Activated T-helper 17 cell treated with anti-CD3 and anti-CD28 coated beads, Interleukin-2, amount 50 U/mL, for 72 hours (primary cell): ENCODE measurements at regions not wholly inside any gene's neighbourhood (a gene's known extent, or its start where the extent isn't known, plus 50 kb on each side); places are given as distances from the start of the nearest gene placed in this dataset.
"Not testable (repeated sequence)": the region's sequence is repeated elsewhere in the genome, so short reads cannot be mapped to it uniquely, and the experiment has no call there.

Experiments used
- ATAC-seq: fragments of 150-1000 bp; cut with Tn5 transposase; replicated peaks from 2 replicates; pipeline ENCODE4 v1.10.0; 2021; ENCODE audit warnings: mild to moderate bottlenecking, moderate library complexity
- H3K27ac Mint-ChIP-seq: one replicate; pipeline ENCODE4 v1.8.0; 2022; ENCODE audit warnings: mixed read lengths
- H3K27me3 Mint-ChIP-seq: one replicate; pipeline ENCODE4 v1.8.0; 2022; ENCODE audit warnings: mixed read lengths
- H3K36me3 Mint-ChIP-seq: one replicate; pipeline ENCODE4 v1.8.0; 2022; ENCODE audit warnings: low read depth, mild to moderate bottlenecking, mixed read lengths
- H3K4me1 Mint-ChIP-seq: one replicate; pipeline ENCODE4 v1.8.0; 2022; ENCODE audit warnings: mixed read lengths
- H3K4me3 Mint-ChIP-seq: one replicate; pipeline ENCODE4 v1.8.0; 2022; ENCODE audit warnings: mild to moderate bottlenecking, mixed read lengths
- H3K9me3 Mint-ChIP-seq: one replicate; pipeline ENCODE4 v1.8.0; 2022; ENCODE audit warnings: mixed read lengths

- Mint-ChIP-seq H3K4me1 (no peaks in the 10 kb centered on the region), H3K4me3 (no peak overlapping the region), H3K9me3 (no peaks in the 10 kb centered on the region), H3K27ac (no peak overlapping the region), H3K27me3 (no peaks in the 10 kb centered on the region), H3K36me3 (no peaks in the 10 kb centered on the region)
- no peak for ATAC-seq
These were observed 120.2 kb upstream of the ALCAM start for GRCh38 chr3:105246536-105246935.

- no peak overlapping the region for H3K27ac Mint-ChIP-seq
- H3K4me1 Mint-ChIP-seq: no peaks in the 10 kb centered on the region
- no peaks in the 10 kb centered on the region for H3K36me3 Mint-ChIP-seq
- H3K27me3 Mint-ChIP-seq: no peaks in the 10 kb centered on the region
- H3K9me3 Mint-ChIP-seq: no peaks in the 10 kb centered on the region
- no peak overlapping the region for H3K4me3 Mint-ChIP-seq
- ATAC-seq: no peak
These were observed 113.5 kb upstream of the ALCAM start for GRCh38 chr3:105253225-105253624.

- no peaks in the 10 kb centered on the region for H3K4me1 Mint-ChIP-seq
These were observed 112.6 kb upstream of the ALCAM start for GRCh38 chr3:105254154-105254553.

GRCh38 chr3:105255350-105255749 is 111.4 kb upstream of the ALCAM start:
- Mint-ChIP-seq H3K27me3 (no peaks in the 10 kb centered on the region), H3K4me1 (no peaks in the 10 kb centered on the region), H3K4me3 (no peak overlapping the region), H3K36me3 (no peaks in the 10 kb centered on the region), H3K27ac (no peak overlapping the region), H3K9me3 (no peaks in the 10 kb centered on the region)
- no peak for ATAC-seq

More at GRCh38 chr3:105254154-105254553, 112.6 kb upstream of the ALCAM start:
- Mint-ChIP-seq H3K4me3 (no peak overlapping the region), H3K27me3 (no peaks in the 10 kb centered on the region), H3K36me3 (no peaks in the 10 kb centered on the region), H3K27ac (no peak overlapping the region), H3K9me3 (no peaks in the 10 kb centered on the region)
- ATAC-seq: no peak

GRCh38 chr3:105259496-105259895 is 107.2 kb upstream of the ALCAM start:
- H3K36me3 Mint-ChIP-seq: no peaks in the 10 kb centered on the region
- H3K4me3 Mint-ChIP-seq: no peak overlapping the region
- no peaks in the 10 kb centered on the region for H3K27me3 Mint-ChIP-seq
- ATAC-seq: no peak
- no peak overlapping the region for H3K27ac Mint-ChIP-seq
- H3K9me3 Mint-ChIP-seq: no peaks in the 10 kb centered on the region
- H3K4me1 Mint-ChIP-seq: no peaks in the 10 kb centered on the region

- no peak for ATAC-seq
- Mint-ChIP-seq H3K4me3 (no peak overlapping the region), H3K4me1 (no peaks in the 10 kb centered on the region), H3K36me3 (no peaks in the 10 kb centered on the region), H3K9me3 (no peaks in the 10 kb centered on the region), H3K27me3 (no peaks in the 10 kb centered on the region), H3K27ac (no peak overlapping the region)
These were observed 106.3 kb upstream of the ALCAM start for GRCh38 chr3:105260385-105260784.

GRCh38 chr3:105274536-105274935 is 92.2 kb upstream of the ALCAM start:
- Mint-ChIP-seq H3K27me3 (no peaks in the 10 kb centered on the region), H3K4me3 (no peak overlapping the region), H3K4me1 (no peaks in the 10 kb centered on the region), H3K27ac (no peak overlapping the region), H3K36me3 (no peaks in the 10 kb centered on the region), H3K9me3 (no peaks in the 10 kb centered on the region)
- ATAC-seq: no peak

- Mint-ChIP-seq H3K27me3 (no peaks in the 10 kb centered on the region), H3K4me1 (no peaks in the 10 kb centered on the region), H3K4me3 (no peak overlapping the region), H3K9me3 (no peaks in the 10 kb centered on the region), H3K27ac (no peak overlapping the region), H3K36me3 (no peaks in the 10 kb centered on the region)
- ATAC-seq: no peak
These were observed 91.8 kb upstream of the ALCAM start for GRCh38 chr3:105274958-105275357.

GRCh38 chr3:105277656-105278055 is 89.1 kb upstream of the ALCAM start:
- no peaks in the 10 kb centered on the region for H3K9me3 Mint-ChIP-seq
- no peaks in the 10 kb centered on the region for H3K36me3 Mint-ChIP-seq
- H3K27me3 Mint-ChIP-seq: peaks cover 3% of the 10 kb centered on the region
- H3K4me1 Mint-ChIP-seq: no peaks in the 10 kb centered on the region
- ATAC-seq: no peak
- H3K4me3 Mint-ChIP-seq: no peak overlapping the region
- no peak overlapping the region for H3K27ac Mint-ChIP-seq

- Mint-ChIP-seq H3K4me3 (no peak overlapping the region), H3K36me3 (no peaks in the 10 kb centered on the region), H3K27me3 (peaks cover 6% of the 10 kb centered on the region), H3K4me1 (no peaks in the 10 kb centered on the region), H3K9me3 (no peaks in the 10 kb centered on the region), H3K27ac (no peak overlapping the region)
- ATAC-seq: no peak
These were observed 88.0 kb upstream of the ALCAM start for GRCh38 chr3:105278688-105279087.

- no peak overlapping the region for H3K27ac Mint-ChIP-seq
- H3K36me3 Mint-ChIP-seq: no peaks in the 10 kb centered on the region
- peaks cover 6% of the 10 kb centered on the region for H3K27me3 Mint-ChIP-seq
- H3K4me3 Mint-ChIP-seq: no peak overlapping the region
- no peaks in the 10 kb centered on the region for H3K9me3 Mint-ChIP-seq
- ATAC-seq: no peak
- H3K4me1 Mint-ChIP-seq: no peaks in the 10 kb centered on the region
These were observed 84.7 kb upstream of the ALCAM start for GRCh38 chr3:105281989-105282388.

GRCh38 chr3:105284876-105285275 is 81.8 kb upstream of the ALCAM start:
- H3K36me3 Mint-ChIP-seq: no peaks in the 10 kb centered on the region
- H3K27me3 Mint-ChIP-seq: peaks cover 6% of the 10 kb centered on the region
- no peak overlapping the region for H3K4me3 Mint-ChIP-seq
- no peak overlapping the region for H3K27ac Mint-ChIP-seq
- no peaks in the 10 kb centered on the region for H3K4me1 Mint-ChIP-seq
- no peak for ATAC-seq
- H3K9me3 Mint-ChIP-seq: no peaks in the 10 kb centered on the region

GRCh38 chr3:105285653-105286241 is 81.0 kb upstream of the ALCAM start:
- H3K27ac Mint-ChIP-seq: no peak overlapping the region
- no peaks in the 10 kb centered on the region for H3K36me3 Mint-ChIP-seq
- ATAC-seq: no peak
- H3K4me1 Mint-ChIP-seq: no peaks in the 10 kb centered on the region
- H3K9me3 Mint-ChIP-seq: no peaks in the 10 kb centered on the region
- no peak overlapping the region for H3K4me3 Mint-ChIP-seq
- H3K27me3 Mint-ChIP-seq: peaks cover 6% of the 10 kb centered on the region

- no peak for ATAC-seq
- no peaks in the 10 kb centered on the region for H3K4me1 Mint-ChIP-seq
- H3K4me3 Mint-ChIP-seq: no peak overlapping the region
- peaks cover 21% of the 10 kb centered on the region for H3K27me3 Mint-ChIP-seq
- no peak overlapping the region for H3K27ac Mint-ChIP-seq
- no peaks in the 10 kb centered on the region for H3K36me3 Mint-ChIP-seq
- peaks cover 5% of the 10 kb centered on the region for H3K9me3 Mint-ChIP-seq
These were observed 73.3 kb upstream of the ALCAM start for GRCh38 chr3:105293441-105293840.

- not testable (repeated sequence) for H3K27ac Mint-ChIP-seq, H3K4me1 Mint-ChIP-seq, ATAC-seq, H3K4me3 Mint-ChIP-seq, H3K36me3 Mint-ChIP-seq, H3K9me3 Mint-ChIP-seq
- peaks cover 24% of the 10 kb centered on the region for H3K27me3 Mint-ChIP-seq
These were observed 70.4 kb upstream of the ALCAM start for GRCh38 chr3:105296182-105296822.

- Mint-ChIP-seq H3K27ac (no peak overlapping the region), H3K4me1 (no peaks in the 10 kb centered on the region), H3K9me3 (peaks cover 26% of the 10 kb centered on the region), H3K36me3 (no peaks in the 10 kb centered on the region), H3K27me3 (peaks cover 18% of the 10 kb centered on the region), H3K4me3 (no peak overlapping the region)
- ATAC-seq: no peak
These were observed 62.2 kb upstream of the ALCAM start for GRCh38 chr3:105304487-105304886.
